ENCODE measurements at regions not wholly inside any gene's neighbourhood (a gene's known extent, or its start where the extent isn't known, plus 50 kb on each side); places are given as distances from the start of the nearest gene placed in this dataset.
A peak's percentile ranks its signal among the peaks of the same experiment; 100 is the strongest.

DNA sequence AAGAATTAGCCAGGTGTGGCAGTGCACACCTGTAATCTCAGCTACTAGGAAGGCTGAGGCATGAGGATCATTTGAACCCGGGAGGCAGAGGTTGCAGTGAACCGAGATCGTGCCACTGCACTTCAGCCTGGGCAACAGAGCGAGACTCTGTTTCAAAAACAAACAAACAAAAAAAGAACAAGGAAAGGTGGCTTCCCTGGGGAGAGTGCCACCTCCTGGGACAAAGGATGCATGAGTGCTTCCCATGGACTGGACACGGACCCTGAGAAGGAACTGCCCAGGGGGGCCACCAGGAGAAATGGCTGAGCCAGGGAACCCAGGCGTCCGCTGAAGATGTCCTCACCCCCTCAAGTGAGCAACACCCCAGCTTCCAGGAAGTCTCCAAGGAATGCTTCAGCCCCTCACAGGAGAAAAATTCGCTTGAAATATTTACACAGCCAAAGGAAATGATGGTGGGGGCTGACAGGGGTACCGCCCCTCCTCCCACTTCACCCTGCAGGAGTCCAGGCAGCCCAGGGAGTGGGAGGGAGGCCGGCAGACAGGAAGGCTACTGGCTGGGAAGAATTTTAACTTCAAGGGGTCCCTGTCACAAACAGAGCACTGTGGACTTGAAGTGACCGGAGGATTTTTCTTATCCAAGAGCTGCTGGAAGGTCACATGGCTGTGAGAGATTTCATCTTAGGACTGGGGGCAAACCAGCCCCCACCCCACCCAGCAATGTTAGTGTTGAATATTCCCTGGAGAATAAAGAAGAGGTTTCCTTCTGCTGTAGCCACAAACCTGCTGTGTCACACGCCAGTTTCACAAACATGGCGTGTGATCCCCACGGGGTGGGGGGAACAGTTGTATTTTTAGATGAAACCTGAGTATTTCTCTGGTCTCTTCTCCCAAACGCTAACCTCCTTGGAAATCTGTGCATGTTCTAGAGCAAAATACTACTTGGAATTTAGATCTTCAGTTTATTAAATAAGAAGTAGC, 90.8 kb upstream of the SLC25A33 start (continued):
- TF ChIP-seq RBM39 (IDR thresholded peaks at IDR 0.05; ENCODE audit: low read depth, low read length, poor library complexity, severe bottlenecking) = no peak
- no peak for TF ChIP-seq MTA1 (CRISPR knock-in tag; IDR thresholded peaks at IDR 0.05; ENCODE audit: borderline replicate concordance)
- TF ChIP-seq HOXA3 (CRISPR knock-in tag; IDR thresholded peaks at IDR 0.05) = 0 out of 2 replicates have a peak, but pooled peaks have one; percentile 19
- TF ChIP-seq REXO4 (CRISPR knock-in tag; IDR thresholded peaks at IDR 0.05; ENCODE audit: borderline replicate concordance) = no peak
- no peak for TF ChIP-seq ZNF589 (CRISPR knock-in tag; conservative IDR thresholded peaks at IDR 0.05)
- TF ChIP-seq HOMEZ (CRISPR knock-in tag; IDR thresholded peaks at IDR 0.05; ENCODE audit: low read depth) = no peak
- TF ChIP-seq SMC3 (IDR thresholded peaks at IDR 0.05; ENCODE audit: low read length) = peak; percentile 43; the same call in 1 of the 2 replicates
- no peak for TF ChIP-seq ZNF460 (CRISPR knock-in tag; IDR thresholded peaks at IDR 0.05; ENCODE audit: borderline replicate concordance)
- TF ChIP-seq, protein P1, sequence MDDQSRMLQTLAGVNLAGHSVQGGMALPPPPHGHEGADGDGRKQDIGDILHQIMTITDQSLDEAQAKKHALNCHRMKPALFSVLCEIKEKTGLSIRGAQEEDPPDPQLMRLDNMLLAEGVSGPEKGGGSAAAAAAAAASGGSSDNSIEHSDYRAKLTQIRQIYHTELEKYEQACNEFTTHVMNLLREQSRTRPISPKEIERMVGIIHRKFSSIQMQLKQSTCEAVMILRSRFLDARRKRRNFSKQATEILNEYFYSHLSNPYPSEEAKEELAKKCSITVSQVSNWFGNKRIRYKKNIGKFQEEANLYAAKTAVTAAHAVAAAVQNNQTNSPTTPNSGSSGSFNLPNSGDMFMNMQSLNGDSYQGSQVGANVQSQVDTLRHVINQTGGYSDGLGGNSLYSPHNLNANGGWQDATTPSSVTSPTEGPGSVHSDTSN (CRISPR knock-in tag; IDR thresholded peaks at IDR 0.05; ENCODE audit: borderline replicate concordance) = no peak
- TF ChIP-seq ZBTB20 (CRISPR knock-in tag; IDR thresholded peaks at IDR 0.05; ENCODE audit: borderline replicate concordance, low read depth) = no peak
- no peak for TF ChIP-seq JUND (CRISPR knock-in tag; IDR thresholded peaks at IDR 0.05)
- TF ChIP-seq MTF1 (CRISPR knock-in tag; IDR thresholded peaks at IDR 0.05) = no peak
- peak; percentile 47 for TF ChIP-seq ZNF883 (CRISPR knock-in tag; IDR thresholded peaks at IDR 0.05; ENCODE audit: not compliant biosample characterization)
- TF ChIP-seq, protein P2, sequence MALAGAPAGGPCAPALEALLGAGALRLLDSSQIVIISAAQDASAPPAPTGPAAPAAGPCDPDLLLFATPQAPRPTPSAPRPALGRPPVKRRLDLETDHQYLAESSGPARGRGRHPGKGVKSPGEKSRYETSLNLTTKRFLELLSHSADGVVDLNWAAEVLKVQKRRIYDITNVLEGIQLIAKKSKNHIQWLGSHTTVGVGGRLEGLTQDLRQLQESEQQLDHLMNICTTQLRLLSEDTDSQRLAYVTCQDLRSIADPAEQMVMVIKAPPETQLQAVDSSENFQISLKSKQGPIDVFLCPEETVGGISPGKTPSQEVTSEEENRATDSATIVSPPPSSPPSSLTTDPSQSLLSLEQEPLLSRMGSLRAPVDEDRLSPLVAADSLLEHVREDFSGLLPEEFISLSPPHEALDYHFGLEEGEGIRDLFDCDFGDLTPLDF (CRISPR knock-in tag; IDR thresholded peaks at IDR 0.05) = 0 out of 2 replicates have a peak, but pooled peaks have one; percentile 24
- TF ChIP-seq, protein P3, sequence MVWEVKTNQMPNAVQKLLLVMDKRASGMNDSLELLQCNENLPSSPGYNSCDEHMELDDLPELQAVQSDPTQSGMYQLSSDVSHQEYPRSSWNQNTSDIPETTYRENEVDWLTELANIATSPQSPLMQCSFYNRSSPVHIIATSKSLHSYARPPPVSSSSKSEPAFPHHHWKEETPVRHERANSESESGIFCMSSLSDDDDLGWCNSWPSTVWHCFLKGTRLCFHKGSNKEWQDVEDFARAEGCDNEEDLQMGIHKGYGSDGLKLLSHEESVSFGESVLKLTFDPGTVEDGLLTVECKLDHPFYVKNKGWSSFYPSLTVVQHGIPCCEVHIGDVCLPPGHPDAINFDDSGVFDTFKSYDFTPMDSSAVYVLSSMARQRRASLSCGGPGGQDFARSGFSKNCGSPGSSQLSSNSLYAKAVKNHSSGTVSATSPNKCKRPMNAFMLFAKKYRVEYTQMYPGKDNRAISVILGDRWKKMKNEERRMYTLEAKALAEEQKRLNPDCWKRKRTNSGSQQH (CRISPR knock-in tag; IDR thresholded peaks at IDR 0.05; ENCODE audit: low read depth) = no peak
- TF ChIP-seq ZNF770 (CRISPR knock-in tag; IDR thresholded peaks at IDR 0.05) = no peak
- TF ChIP-seq ZNF121 (CRISPR knock-in tag; IDR thresholded peaks at IDR 0.05) = peak; percentile 99
- TF ChIP-seq, protein P4, sequence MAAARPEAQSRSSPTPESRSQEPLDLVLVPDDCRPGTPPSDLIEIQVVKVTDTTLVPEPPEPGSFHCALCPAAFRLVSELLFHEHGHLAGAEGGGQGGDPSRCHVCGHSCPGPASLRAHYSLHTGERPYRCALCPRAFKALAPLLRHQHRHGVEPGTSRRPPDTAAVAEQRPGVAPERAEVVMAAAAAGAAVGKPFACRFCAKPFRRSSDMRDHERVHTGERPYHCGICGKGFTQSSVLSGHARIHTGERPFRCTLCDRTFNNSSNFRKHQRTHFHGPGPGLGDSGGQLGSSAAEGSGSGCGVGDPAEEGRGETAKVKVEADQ (CRISPR knock-in tag; IDR thresholded peaks at IDR 0.05; ENCODE audit: borderline replicate concordance) = no peak
- TF ChIP-seq TBX3 (IDR thresholded peaks at IDR 0.05; ENCODE audit: borderline replicate concordance) = no peak
- no peak for TF ChIP-seq MAFK (conservative IDR thresholded peaks at IDR 0.05 in 1 of 2, IDR thresholded peaks at IDR 0.05 in 1 of 2; ENCODE audit: low read length in 2 of 2)
